AG08395 (cell line): ENCODE measurements at regions not wholly inside any gene's neighbourhood (a gene's known extent, or its start where the extent isn't known, plus 50 kb on each side); places are given as distances from the start of the nearest gene placed in this dataset.

Experiments
- DNase-seq: peaks from one replicate; pipeline ENCODE4 v3.0.0; 2012; ENCODE audit warnings: mixed read lengths, low spot score

- no peak for DNase-seq
Measured at GRCh38 chr14:26395726-26396125, 202.1 kb downstream of the NOVA1 start.

- peak; percentile 3 for DNase-seq
Measured at GRCh38 chr14:26394150-26394810, 203.6 kb downstream of the NOVA1 start.

GRCh38 chr14:26392498-26392897 lies 205.3 kb downstream of the NOVA1 start:
- no peak for DNase-seq

DNA sequence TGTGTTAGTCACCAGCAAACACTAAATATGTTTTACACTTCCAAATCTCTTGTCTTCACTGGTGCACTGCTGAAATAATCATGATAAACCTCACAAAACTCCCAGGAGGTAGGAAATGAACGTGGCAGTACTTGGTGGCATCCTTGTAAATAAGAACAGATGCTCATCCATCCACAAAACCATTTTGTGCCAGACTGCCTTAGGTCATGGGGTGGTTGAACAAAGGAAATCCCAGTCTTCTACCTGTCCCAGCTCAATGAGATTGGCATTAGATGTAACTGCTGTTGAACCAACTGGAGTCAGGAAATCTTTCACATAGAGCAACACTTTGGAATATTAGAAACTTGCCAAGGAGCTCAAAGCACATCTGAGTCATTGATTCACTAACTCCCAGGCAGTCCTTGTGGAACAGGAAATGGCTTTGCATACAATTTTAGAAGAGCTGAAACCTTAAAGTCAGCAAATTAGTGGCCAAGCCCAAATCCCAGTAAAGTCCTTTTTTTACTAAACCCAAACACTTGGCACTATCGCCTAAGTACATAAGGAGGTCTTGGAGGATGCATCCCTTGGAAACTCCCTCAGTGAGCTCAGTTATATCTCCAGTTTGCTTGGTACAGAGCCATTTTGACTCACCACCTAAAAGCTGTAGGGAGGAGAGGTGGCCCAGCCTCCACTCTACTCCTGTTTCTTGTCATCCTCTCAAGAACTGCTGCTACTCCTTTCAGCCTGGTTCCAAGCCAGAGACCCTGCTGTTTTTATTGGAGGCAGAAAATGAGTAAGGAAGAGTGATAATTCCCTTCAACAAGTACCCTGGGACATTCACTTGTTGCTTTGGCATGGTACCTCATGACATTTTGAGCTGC lies 208.0 kb downstream of the NOVA1 start:
- DNase-seq: peak; percentile 28

- no peak for DNase-seq
Measured at GRCh38 chr14:26385310-26385709, 212.5 kb downstream of the NOVA1 start.

- DNase-seq: no peak
Measured at GRCh38 chr14:26382901-26383685, 214.7 kb downstream of the NOVA1 start.

- DNase-seq: peak; percentile 3
Measured at GRCh38 chr14:26381405-26381804, 216.4 kb downstream of the NOVA1 start.

DNA sequence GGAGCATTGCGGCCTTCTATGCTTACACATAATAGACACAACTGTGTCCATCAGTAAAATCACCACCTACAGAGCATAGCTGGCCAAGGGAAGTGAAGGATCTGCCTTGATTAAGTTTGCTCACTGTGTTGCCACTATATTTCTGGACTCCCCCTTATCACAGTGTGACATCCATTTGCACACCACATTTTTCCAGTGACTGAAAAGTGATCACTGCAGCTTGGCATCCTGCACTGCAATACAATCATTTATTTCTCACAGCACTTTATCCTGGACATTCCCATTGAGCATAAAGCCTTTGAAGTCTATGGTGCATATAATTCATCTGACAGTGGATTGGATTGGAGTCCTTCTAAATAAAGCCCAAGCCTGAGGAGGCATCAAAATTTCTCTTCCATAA lies 217.2 kb downstream of the NOVA1 start:
- no peak for DNase-seq

- DNase-seq: no peak
Measured at GRCh38 chr14:26379951-26380350, 217.9 kb downstream of the NOVA1 start.

DNA sequence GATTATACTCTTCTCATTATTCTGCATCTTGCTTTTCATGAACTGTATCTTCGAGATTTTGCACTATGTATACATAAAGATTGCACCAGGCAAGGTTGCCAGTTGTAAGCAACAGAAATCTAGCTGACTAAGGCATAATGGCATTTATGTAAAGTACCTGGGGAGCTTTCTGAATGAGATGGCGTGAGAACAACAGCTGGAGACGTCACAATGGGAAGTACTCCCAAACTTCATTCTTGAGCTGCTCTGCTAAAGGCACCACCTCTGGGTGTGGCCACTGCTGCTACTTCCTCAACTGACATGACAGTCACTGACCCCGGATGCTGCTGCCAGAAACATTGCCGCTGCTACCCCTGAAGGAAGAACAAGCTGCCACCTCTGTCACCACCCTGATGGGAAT lies 220.7 kb downstream of the NOVA1 start:
- no peak for DNase-seq

GRCh38 chr14:26370115-26370514 lies 227.7 kb downstream of the NOVA1 start:
- DNase-seq: no peak

DNA sequence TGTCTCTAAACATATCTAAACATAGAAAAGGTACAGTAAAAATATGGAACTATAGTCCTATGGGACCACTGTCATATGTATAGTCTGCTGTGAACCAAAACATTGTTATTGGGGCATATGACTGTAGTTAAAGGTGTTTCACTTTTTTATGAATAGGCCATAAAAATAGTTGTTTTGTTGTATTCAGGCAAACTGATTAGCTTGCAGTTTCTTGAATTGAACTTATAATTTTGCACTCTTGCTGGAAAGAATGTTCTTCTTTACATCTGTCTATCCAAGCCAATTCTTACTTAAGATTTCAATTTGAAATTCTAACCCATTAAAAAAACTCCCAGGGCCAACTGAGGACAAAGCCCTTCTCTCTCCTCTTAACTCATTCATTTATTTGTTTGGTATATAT lies 234.1 kb downstream of the NOVA1 start:
- no peak for DNase-seq

GRCh38 chr14:26344596-26344995 lies 253.2 kb downstream of the NOVA1 start:
- DNase-seq: no peak

DNA sequence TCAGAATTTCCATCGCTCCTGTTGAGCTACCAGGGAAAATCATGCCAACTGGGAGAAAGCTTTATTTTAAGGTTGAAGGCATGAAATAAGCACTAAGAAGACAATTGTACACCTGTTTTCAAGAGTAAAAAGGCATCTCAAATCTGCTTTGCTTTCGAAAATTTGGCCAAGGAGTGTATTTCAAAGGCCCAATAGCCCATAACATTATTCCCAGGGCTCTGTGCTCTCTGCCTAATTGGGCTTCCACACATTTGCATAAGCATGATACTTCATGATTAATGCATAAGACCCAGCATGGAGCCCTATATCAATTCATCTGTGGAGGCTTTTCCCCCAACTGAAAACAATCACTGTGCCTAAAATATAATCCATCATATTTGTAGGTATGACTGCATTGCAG lies 258.5 kb downstream of the NOVA1 start:
- DNase-seq: no peak

DNA sequence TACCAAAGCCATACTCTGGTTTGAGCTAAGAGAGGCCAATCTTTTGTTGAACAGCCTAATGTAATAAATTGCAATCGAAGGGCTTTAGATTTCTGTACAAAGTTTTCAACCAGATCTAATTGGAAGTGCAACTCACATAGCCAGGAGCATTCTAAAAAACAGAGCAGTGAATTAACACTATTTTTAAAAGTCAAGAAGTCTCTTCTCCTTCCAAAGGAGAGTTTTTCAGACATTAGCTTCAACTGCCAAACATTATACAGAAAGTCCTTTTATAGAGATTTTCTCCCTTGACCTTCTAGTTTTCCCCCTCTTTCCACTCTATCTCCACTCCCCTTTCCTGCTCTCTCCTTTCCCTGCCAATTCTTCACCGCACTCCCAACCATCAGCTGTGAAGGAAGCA lies 259.6 kb downstream of the NOVA1 start:
- no peak for DNase-seq

GRCh38 chr14:26334288-26334687 lies 263.5 kb downstream of the NOVA1 start:
- DNase-seq: no peak

DNA sequence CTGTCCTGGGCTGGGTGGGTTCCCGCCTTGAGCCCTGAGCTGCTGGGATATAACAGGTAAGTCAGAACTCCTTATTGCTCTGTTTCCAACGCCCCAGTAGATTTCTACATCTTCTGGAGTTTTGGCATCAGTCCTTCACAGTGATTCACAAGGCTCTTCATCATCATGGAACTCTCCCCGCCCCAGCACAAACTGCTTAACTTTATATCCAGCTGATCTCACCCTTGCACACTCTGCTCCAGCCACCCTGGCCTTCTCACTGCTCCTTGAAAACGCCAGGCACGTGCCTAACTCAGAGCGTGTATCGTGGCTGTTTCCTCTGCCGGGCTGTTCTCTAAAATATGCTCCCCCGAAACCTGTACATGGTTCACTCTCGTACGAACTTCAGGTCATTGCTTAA lies 264.9 kb downstream of the NOVA1 start:
- no peak for DNase-seq

DNA sequence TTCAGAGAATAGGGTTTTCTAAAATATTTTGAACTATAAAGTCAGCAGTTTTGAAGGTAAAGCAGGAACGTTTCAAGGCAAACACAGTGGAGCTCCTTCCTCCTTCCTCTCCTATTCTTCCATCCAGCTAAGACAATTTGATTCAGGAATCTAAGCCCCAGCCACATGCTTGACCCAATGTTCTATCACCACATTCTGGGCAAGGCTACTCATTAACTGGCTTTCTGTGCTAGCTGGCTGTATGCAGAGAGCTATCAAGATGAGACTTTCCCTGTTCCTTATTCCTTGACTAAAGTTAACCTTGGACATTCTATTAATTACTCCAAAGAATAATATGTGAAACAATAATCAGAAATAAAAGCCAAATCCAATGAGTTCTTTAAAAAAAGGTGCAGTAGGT lies 266.9 kb downstream of the NOVA1 start:
- no peak for DNase-seq

DNA sequence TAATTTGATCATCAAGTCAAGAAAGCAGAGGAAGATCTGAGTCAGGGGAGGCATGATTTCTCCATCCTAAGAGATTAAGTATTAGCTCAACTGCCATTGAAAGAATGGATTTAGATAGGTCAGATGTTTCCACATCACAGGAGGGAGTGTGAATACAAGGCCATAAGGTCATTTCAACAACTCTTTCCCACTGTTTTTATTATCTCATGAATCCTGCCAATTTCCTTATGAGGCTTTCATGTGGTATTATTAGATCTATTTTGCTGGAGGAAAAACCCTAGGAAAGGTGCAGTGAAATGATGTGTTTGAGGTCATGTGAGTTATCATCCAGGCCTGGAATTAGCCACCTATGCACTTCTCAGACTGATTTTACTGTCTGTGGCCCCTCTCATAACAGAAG lies 269.0 kb downstream of the NOVA1 start:
- DNase-seq: no peak

DNA sequence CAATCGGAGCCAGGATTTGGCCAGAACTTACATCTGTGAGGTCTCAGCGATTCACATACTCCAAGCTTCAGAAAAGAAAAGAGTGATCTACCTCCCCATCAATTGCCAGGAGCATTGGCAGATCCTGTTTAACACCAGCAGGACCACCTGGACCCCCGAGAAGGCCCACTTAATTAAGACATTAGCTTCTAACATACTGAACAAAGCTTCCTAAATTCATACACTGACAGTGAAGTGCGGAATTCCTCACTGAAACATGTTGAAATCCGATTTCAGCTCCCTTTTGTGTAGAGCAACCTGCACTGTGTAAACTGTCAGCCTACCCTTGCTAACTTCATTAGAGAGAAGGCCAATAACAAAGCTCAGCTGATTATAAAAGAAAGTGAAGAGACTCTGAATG lies 274.0 kb downstream of the NOVA1 start:
- DNase-seq: no peak

DNA sequence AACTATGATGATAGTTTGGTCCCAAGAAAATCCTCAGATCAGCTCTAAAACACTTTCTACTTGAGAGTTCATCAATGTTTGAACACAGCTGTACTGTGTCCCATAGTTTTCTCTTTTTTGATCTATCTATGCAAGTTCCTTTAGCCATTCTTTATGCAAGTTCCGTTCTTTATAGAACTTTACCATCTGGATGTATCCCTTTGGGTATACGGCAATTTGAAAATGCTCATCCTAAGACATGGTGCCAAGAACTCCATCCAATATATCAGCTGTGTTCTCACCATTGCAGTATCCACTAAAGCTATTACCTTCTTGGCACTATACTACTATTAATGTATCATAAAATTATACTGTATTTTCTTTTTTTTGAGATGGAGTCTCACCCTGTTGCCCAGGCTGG lies 276.9 kb downstream of the NOVA1 start:
- no peak for DNase-seq

GRCh38 chr14:26319139-26319864 lies 278.5 kb downstream of the NOVA1 start:
- DNase-seq: no peak
